HG03575 (cell line): ENCODE measurements at regions not wholly inside any gene's neighbourhood (a gene's known extent, or its start where the extent isn't known, plus 50 kb on each side); places are given as distances from the start of the nearest gene placed in this dataset.

Source experiments
- ATAC-seq: cut with Tn5 transposase; IDR thresholded peaks from one replicate; pipeline ENCODE4 v1.9.1; 2021; ENCODE audit not compliant: unreplicated experiment, insufficient number of reproducible peaks, low FRiP score; ENCODE audit errors: extremely low read depth

DNA sequence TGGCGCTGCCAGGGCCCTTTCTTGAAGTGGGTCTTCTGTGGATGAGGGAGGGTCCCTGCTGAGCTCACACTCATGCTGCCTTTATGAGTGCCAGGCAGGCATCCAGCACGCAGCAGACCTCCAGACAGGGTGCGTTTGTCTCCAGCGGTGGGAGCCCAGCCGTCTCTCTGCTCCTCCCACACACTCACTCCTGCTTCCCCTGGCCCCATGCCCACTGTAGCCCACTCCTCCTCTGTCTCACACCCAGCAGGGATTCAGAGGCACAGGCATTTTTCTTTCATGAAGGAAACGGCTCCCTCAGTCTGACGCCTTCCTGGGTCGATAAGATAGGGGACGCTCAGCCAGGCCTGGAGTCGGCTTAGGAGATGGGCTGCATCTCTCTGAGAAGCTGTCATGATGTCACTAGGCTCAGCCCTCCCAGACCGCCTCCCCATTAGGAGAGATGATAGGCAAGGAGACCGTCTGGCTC, 183.9 kb upstream of the NCAM1 start:
- no peak for ATAC-seq

DNA sequence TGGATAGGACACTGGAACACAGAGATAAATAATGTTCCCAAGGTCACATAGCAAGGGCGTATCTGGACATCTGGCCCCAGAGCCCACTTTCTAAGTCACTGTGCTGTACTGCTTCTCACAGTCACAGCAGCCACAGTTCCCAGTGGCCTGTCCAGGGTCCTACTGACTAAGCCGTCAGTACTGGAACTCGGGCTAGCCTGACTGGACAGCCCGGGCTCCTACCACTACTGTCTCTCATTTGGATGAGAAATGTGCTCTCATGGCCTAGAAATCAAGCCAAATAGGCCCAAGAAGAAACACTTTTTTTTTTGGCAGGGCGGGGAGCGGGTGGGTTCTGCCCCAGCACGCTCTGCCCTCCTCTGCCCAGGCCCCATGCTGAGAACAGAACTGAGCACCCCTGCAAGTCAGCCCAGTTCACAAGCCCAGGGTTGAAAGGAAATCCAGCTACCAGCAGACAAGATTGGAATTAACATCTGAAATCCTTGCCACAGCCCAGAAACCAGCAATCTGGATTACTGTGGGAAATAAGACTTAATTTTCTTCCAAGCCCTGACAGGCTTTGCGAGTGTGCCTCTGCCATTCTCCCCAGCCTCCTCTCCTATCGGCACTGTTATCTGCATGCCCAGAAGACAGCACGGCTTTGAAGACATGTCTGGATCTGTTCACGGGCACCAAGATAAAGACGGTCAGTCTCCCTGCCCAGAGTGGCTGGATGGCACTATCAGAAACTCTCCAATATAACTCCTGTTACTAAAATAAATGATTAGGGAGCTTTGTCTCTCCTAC, 182.9 kb upstream of the NCAM1 start:
- ATAC-seq: no peak

DNA sequence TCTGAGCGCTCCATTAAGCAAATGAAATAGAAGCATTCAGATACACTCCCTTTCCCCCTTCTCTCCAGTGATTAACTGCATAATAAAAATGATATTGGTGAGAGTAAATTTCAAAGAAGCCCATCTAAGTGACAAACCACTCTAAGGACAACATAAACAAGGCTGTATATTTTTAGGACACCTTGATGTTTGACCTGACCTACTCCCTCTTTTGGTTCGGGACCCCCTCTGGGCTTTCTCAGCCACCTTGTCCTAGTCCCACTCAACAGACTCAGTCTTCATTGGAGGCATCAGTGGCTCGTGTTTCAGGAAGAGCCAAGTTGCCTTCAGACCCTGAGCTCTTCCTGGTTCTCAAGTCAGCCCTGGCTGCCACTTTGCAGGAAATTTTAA, 182.3 kb upstream of the NCAM1 start:
- ATAC-seq: no peak

DNA sequence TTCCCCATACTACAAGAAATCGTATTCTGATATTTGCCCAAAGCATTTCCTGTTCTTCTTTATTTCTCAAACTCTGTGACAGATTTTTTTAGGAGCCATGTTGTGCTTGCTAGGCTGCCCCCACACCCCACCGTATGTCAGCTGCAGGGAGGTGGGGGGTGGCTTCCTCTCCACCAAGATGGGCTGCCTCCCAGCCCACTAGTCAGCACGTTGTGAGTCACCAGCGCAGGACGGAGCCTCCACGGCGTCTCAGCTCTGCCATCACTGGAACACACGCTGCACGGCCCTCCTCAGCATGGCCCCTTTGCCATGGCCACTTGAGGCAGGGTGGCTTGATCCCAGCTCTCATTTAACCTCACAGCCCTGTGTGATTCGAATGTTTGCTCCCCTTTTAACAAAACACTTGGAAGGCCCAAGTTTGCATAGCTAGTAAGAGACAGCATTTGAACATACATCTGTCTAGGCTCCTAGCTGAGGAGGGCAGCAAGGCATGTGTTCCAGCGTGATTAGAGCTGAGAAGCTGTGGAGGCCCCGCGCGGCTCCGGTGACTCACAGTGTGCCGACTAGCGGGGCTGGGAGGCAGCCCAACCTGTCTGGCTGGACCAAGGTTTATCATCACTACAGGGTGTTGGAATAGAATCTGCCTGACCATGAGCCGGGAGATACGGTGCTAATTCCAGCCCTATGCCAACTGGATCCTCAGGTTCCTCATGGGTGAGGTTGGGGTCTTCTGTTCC, 180.7 kb upstream of the NCAM1 start:
- ATAC-seq: no peak

DNA sequence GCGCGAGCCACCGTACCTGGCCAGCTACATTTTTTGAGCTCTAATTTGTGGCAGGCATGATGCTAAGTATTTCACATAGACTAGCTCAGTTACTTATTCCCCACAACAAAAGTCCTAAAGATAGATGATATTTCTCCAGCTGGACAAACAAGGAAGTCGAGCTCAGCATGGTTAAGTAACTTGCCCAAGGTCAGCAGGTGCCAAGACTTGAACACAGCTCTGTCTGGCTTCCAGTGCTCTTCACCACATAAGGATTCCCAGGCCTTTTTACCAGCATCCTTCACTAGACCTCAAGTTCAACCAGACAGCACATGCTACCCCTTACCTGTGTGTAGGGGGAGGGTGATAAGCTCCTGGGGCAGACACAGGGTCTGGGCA, 177.3 kb upstream of the NCAM1 start:
- ATAC-seq: no peak

DNA sequence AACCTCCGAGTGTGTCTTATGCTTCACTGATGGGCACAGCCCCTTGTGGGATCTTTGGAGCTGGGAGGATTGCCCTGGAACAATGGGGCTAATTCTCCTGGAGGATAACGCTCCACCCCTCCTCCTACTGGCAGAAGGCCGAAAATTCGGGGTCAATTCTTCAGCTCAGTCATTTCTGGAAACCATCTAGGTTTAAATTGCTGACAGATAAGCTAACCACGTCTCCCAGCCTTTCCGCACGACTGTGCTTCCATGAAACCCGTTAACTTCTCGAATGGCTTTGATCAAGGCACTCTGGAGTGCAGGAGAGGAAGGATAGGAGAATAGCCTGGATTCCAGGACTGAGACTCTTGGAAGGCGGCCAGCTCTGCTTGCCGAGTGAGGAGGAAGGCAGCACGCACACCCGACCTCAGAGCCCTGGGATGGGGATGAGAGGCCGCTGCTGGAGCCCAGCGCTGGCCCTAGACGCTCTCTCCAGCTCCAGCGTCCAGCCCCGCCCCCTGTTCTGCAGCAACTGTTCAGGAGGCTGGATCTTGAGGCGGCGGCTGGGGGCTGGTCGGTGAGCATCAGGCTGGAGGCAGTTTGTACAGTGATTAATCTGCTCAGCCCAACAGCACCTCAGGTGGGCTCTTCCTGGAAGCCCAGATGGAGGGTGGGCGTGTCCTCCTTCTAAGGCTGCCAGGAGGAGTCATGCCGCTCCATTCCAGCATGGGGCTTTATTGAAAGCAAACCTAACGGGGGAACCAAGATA, 176.7 kb upstream of the NCAM1 start:
- no peak for ATAC-seq

DNA sequence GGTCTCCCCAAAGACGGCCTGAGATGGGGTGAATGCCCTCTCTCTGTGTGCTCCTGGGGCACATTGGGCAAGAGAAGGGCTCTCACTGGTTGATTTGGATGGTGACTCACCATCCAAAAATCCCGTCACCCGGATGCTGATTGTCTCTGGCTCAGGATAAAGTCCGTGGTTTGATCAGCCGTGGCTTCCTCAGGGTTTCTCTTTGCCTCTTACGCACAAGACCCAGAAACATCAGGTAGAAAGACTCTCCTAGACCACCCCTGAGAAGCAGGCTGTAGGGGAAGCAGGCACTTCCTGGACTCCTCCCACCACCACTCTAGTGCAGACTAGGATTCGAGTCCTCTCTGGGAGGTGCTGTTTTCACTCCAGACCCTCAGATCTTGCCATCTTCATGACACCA, 176.1 kb upstream of the NCAM1 start:
- no peak for ATAC-seq

DNA sequence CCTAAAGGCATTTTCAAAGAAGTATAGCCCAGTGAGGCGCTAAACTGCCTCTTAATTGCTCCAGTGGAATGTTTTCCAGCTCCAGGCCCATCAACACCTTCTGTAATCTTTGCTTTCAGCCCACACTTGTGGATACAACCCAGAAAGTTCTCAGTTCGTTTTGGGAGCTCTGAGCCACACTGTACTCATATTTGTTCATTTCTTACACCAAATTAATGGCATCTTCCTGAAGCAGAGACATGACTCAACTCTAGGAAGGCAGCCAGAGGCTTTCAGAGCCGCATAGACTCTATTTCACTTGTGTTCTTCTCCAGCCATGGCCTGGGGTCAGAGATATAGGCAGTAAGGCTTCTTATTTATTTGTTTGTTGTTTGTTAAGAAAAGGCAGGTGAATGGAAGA, 175.5 kb upstream of the NCAM1 start:
- ATAC-seq: no peak

DNA sequence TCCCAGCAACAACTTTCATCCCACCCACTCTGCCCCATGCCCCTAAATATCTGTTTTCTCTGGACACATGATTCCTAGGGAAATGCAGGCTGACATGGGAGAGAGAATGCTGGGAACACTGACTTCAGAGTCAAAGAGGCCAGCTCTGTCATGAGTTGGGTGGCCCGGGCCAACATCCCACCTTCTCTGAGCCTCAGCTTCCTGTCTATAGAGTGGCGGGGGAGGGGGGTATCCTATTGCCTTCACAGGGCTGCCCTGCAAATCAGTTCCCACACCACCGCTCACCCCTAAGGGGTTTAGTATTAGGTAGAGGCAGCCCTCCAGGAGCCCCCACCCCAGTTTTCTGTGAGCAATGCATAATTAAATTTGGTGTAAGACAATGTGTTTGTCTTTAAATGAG, 175.0 kb upstream of the NCAM1 start:
- no peak for ATAC-seq

DNA sequence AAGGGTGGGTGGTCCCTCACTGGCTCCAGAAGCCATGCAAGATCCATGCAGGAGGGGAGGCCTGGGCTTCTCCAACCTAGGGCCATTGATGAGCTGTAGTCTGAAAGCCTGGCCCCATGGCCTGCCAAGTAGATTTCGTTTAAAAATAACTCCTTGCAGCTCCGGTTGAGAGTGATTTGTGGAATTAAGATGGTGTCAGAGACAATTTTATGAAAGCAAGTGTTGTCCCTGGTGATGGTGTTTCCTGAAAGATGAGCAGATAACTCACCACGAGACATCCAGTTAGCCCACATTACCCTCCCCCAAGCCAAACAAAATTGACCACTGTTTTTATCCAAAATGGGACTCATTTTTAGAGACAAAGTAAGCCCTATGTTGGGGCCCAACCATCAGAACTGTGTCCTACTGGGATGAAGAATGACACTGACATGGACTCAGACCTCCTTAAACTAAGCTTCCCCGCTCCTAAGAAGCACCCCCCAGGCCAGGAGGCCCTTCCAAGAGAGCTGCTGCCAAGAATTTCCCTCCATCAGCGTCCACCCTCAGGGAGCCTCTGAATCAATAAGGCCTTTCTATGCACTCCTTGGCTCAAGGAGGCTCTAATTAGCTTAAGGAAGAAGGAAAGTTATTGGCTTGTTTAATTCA, 174.2 kb upstream of the NCAM1 start:
- no peak for ATAC-seq

DNA sequence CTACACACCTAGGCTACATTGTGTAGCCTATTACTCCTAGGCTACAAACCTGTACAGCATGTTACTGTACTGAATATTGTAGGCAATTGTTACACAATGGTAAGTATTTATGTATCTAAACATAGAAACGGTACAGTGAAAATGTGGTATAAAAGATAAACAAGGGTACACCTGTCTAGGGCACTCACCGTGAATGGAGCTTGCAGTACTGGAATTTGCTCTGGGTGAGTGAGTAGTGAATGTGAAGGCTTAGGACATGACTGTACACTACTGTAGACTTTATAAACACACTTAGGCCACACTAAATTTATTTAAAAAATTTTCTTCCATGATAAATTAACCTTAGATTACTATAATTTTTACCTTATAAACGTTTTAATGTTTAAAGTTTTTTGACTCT, 171.7 kb upstream of the NCAM1 start:
- no peak for ATAC-seq

DNA sequence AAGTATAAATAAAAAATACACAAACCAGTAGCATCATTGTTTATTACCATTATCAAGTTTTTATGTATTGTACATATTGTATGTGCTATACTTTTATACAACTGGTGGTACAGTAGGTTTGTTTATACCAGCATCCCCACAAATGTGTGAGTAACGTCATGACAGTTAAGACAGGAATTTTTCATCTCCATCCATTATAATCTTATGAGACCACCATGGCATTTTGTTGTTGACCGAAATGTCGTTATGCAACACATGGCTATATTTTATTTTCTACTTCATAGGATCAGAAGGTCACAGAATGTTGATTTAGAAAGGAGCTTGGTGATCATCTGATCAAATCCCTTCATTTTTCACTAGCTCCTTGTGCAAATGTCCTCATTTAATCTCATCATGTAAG, 170.9 kb upstream of the NCAM1 start:
- ATAC-seq: no peak

DNA sequence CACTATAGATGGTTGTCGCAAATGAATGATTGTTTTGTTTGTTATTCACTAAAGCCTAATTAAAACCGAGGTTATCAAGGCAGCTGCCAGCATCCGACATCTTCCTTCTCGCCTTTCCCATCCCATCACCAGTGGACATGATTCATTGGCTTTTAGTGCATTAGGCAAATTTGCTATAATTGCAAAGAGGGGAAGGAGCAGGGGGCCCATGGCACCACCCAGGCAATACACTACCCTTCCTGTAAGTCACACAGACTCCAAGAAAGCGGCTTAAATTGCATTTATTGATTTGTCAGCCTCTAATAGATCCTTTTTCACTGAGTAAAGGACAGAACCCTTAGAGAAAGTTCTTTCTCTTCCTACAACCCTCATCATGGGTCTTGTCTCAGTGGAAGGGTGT, 169.2 kb upstream of the NCAM1 start:
- ATAC-seq: no peak

DNA sequence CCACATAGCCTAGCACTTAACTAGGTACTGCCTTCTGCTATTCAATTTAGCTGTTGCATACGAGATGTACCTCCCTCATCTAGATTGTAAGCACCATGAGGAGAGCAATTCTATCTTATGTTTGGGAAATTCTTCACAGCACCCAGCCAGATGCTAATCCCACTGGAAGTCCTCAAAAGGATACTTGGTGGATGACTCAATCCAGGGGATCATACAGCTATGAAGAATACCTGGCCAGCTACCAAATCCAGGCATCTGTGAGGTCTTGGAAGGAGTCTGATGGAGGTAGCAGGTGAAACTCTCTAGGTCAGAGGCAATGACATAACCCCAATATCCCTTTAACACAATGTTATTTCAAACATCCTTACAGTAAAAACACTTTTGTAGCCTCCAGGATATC, 167.8 kb upstream of the NCAM1 start:
- ATAC-seq: no peak

DNA sequence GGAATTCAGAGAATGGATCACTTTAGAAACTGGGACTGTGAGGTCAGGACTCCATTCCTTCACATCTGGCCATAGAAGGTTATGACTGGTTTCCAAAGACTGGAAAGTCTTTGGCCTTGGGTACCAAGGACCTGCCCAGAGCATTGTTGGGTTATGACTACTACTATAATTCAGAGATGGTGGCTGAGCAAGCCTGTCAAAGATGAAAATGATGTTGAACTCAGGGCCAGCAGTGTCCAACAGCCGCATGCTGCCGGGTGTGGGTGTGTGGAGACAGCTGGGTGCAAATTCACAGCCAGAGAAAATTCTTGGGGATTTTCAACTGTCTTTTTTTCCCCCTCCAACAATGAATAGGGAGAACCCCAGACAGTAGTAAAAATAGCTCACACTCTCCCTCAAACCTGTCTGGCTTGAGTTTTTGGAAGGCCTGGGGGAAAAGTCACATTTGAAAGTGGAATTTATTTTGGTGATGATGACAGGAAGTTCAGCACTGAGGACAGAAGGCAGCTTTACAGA, 166.8 kb upstream of the NCAM1 start:
- no peak for ATAC-seq

DNA sequence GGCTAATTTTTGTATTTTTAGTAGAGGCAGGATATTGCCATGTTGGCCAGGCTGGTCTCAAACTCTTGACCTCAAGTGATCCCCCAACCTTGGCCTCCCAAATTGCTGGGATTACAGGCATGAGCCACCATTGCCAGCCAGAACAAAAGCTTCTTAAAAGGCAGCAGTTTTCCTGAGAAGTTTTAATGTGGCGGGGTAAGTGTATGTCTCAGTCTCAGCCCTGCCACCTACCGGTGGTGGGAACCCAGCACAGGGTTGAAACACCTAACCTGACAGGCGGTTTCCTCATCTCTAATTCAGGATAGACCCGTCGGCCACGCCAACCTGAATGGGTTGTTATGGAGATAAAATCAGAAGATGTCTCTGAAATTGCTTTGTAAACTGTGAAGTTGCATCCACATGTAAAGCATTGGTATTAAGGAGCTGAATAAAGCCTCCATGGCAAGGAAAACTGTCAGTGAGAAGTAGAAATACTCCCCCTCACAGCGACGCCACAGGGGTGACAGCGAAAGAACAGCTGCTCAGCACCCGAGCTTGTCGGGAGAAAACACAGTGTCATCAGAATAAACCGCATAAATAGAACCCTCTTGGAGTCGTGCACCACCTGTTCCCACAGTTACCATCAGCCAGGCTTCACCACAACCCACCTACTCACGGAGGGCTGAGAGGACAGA, 165.9 kb upstream of the NCAM1 start:
- no peak for ATAC-seq

DNA sequence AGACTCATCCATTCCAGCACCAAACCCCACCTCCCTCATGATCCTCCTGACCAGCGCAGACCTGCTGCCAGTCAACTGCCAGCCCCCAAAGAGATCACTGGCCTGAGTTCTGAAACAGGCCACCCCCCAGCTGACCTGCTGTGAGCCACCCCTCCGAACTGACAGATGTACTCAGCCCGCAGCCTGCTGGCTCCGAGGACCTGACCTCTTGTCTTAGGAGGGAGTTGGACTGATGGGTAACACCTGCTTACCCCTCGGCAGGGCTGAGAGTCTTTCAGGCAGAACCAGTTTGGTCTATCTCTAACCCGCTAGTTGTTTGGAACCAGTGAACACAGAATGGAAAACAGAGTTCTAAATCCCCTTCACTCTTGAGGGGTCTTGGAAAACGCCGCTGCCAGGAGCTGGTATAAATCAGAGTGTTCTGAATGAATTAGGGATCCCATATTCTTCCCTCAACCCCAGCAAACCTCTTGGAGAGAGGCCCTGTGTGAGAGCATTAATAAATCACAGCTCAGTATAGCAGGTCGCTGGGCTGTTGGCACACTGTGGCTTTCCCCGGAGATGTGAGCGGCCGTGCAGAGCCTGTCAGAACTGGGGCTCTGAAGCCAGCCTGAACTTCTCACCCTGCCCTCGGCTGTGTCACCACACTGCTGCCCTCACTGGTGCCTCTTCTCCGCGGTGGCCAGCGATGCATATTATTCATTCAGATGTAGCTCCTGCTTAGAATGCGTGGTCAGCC, 165.1 kb upstream of the NCAM1 start:
- ATAC-seq: no peak

DNA sequence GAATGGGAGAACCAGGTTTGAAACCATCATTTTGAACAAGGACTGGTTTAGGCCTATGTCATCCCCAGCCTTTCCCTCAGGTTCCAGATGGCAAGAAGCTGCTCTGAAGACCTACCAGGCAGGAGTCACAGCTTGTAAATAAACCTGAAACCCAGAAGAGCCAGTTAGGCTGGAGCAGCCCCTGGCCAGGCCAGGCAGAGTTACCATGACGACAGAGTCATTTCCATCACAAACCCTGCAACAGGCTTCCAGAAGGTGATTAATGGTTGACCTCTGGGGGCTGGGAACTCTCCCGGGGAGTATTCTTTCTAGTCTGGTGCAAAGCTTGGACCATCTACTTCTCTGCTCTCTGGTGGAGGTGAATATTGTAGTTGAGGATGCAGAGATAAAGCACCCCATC, 164.1 kb upstream of the NCAM1 start:
- ATAC-seq: no peak
